H7 (cell line): ENCODE measurements at regions not wholly inside any gene's neighbourhood (a gene's known extent, or its start where the extent isn't known, plus 50 kb on each side); places are given as distances from the start of the nearest gene placed in this dataset.

Experiments used
- DNase-seq: peaks from one replicate; pipeline ENCODE4 v3.0.0; 2012
- H3K27me3 ChIP-seq: 2 replicates; pipeline ENCODE4 v1.6.0; 2011; ENCODE audit warnings: mild to moderate bottlenecking, low read length; ENCODE audit not compliant: control insufficient read depth, insufficient read depth
- H3K36me3 ChIP-seq: replicated peaks from 2 replicates; pipeline ENCODE4 v1.5.1; 2011; ENCODE audit warnings: low read length; ENCODE audit not compliant: control insufficient read depth, insufficient read depth
- H3K4me3 ChIP-seq: 2 replicates; pipeline ENCODE4 v1.5.1; 2011; ENCODE audit warnings: low read depth, mild to moderate bottlenecking, control low read depth, low read length, moderate library complexity; ENCODE audit not compliant: insufficient read depth

DNA sequence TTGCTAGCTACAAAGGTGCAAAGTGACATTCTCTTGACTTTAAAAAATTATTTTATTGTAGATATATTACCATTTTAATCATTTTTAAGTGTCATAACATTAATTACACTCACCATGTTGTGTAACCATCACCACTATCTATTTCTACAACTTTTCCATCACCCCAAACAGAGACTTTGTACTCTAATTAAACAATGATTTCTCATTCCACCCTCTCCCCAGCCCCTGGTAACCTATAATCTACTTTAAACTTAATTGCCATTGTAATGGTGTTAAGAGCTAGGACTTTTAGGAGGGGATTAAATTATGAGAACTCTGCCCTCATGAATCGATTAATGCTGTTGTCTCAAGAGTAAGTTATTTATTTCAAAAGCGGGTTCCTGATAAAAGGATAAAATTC lies 352.9 kb upstream of the SEL1L start:
- H3K27me3 ChIP-seq: no peaks in the 10 kb centered on the region
- H3K36me3 ChIP-seq: no peaks in the 10 kb centered on the region
- no peak for DNase-seq
- H3K4me3 ChIP-seq: no peak overlapping the region

DNA sequence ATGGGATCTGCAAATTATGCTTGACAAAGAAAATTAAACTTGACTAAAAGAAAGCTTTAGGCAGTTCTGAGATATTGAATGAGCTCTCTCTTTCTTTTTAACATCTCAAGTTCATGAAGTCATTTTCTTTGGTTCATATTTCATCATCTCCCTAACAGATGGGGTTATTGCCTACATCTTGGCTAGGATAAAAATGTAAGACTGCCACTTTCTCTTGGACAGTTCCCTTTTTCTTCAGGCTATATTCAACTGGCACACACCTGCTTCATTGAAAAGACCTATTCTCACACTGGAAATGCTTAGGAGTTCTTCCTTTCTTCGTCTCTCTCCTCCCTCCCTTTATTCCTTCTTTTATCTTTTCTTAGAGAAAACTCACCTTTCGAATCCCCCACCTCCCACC lies 355.9 kb upstream of the SEL1L start:
- H3K27me3 ChIP-seq: no peaks in the 10 kb centered on the region
- no peaks in the 10 kb centered on the region for H3K36me3 ChIP-seq
- DNase-seq: no peak

GRCh38 chr14:81890020-81890419 lies 356.4 kb upstream of the SEL1L start:
- H3K4me3 ChIP-seq: no peak overlapping the region
- DNase-seq: no peak
- no peaks in the 10 kb centered on the region for H3K36me3 ChIP-seq
- no peaks in the 10 kb centered on the region for H3K27me3 ChIP-seq

More for the DNA sequence above, 355.9 kb upstream of the SEL1L start:
- no peak overlapping the region for H3K4me3 ChIP-seq

- H3K36me3 ChIP-seq: no peaks in the 10 kb centered on the region
- no peak for DNase-seq
- H3K27me3 ChIP-seq: no peaks in the 10 kb centered on the region
- H3K4me3 ChIP-seq: no peak overlapping the region
These were observed 369.8 kb upstream of the SEL1L start for GRCh38 chr14:81903477-81903876.

DNA sequence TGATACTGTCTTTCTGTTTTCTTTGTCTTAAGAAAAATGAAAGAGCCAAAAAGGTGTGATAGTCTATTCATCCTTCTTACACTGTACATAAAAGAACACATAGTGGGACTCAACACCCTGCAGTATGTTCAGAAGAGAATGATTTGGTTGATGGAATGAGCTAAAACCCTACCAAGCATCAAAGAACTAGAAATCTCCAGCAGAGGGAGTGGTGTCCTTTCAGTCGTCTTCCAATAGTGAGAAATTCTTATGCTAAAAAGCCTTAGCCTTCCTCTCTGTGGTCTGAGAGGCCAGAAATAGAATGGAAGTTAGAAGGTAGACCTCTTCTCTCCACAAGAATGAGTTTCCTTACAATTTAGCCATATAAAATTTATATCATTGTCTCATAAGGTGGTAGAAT lies 393.4 kb upstream of the SEL1L start:
- DNase-seq: peak; percentile 20
- no peaks in the 10 kb centered on the region for H3K36me3 ChIP-seq
- H3K27me3 ChIP-seq: no peaks in the 10 kb centered on the region
- no peak overlapping the region for H3K4me3 ChIP-seq

DNA sequence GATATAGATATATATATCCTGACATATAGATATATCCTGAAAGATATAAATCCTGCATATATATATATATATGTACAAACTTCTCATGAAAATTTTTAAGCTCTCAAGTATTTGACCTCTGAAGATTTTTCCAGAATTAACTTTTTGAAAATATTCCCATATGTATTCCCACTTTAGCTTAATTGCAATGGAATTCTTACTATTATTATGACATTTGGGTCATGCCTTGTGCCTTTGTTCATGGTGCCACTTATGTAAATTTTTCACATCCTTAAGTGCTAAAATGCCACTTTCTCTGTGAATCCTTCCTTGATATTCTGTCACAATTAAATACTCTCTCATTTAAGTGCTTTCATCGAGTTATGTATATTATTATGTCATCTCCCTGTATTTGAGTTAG lies 398.2 kb upstream of the SEL1L start:
- DNase-seq: no peak
- no peaks in the 10 kb centered on the region for H3K27me3 ChIP-seq
- H3K4me3 ChIP-seq: no peak overlapping the region
- no peaks in the 10 kb centered on the region for H3K36me3 ChIP-seq

DNA sequence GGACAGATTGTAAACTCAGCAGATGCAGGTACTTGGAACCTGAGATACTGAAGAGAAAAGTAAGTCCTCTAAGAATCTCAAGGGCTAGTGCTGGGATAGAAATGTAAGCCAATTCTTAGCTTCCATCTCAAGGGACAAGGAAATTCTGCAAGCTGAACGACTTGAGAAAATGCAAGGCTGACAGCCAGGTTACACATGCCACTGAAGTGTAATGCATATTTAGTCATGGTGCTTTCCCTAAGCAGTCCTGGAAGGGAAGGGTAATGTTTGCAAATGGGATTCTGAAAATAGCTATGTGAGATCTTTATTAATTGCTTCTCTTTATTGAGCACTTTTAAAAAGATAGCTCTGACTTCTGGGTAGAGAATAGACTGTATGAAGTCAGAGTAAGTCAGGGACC lies 402.7 kb upstream of the SEL1L start:
- no peaks in the 10 kb centered on the region for H3K27me3 ChIP-seq
- no peak overlapping the region for H3K4me3 ChIP-seq
- DNase-seq: no peak
- no peaks in the 10 kb centered on the region for H3K36me3 ChIP-seq

DNA sequence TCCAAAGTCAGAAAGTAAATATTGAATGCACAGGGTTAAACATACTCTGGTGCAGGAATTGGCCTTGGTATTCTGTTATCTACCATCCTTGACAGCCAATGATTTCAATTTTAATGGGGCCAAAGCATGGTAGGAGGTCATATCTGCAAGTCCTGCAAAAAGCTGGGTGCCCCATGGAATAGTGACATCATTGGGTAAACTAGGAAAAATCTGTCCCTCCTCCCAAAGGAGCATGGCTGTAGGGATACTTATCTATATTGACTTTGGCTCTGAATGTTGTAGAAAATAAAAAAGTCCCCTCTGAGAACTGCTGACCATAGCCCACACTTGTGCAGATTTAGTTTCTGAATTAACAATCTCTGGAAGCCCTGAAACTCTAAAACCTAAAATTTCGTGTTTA lies 403.2 kb upstream of the SEL1L start:
- no peaks in the 10 kb centered on the region for H3K36me3 ChIP-seq
- no peaks in the 10 kb centered on the region for H3K27me3 ChIP-seq
- no peak overlapping the region for H3K4me3 ChIP-seq
- no peak for DNase-seq

DNA sequence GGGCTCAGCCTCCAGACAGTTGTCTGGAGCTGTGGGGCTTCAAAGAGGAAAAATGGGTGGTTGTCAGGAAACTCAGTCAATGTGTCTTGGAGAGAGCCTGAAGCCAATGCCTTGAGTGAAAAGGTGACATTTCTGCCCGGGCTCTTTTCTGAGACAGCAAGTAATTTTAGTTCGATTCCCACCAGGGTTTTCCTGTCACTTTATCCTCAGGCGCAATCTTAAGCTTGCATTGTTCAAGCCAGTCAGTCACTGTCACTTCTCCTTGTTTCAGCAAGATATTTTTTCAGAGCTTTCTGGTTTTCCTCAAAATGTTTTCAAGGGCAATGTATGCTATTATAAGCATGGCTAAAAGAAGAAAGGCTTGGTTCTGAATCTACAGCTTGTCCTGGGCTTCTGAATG lies 404.7 kb upstream of the SEL1L start:
- no peaks in the 10 kb centered on the region for H3K27me3 ChIP-seq
- no peaks in the 10 kb centered on the region for H3K36me3 ChIP-seq
- no peak overlapping the region for H3K4me3 ChIP-seq
- DNase-seq: no peak

DNA sequence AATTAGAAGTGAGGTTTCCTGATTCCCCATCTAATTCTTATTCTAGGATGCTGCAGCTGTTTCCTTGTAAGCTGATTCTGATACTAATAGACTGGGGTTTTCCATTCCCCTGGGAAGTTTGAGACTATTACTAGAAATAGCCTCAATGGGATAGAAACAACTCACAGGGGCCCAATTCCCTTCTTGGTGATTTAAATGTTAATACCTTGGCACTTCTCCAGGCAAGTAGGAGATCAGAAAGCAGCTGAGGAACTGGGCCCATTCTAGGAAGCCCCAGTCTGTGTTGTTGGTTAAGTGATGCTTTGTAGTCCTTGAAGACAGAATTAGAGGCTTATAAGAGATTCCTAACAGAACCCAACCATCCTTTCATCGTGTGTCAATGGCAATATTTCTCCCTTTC lies 407.0 kb upstream of the SEL1L start:
- DNase-seq: no peak
- Histone ChIP-seq H3K27me3 (no peaks in the 10 kb centered on the region), H3K36me3 (no peaks in the 10 kb centered on the region), H3K4me3 (no peak overlapping the region)

- no peaks in the 10 kb centered on the region for H3K36me3 ChIP-seq
- H3K27me3 ChIP-seq: no peaks in the 10 kb centered on the region
- no peak for DNase-seq
- H3K4me3 ChIP-seq: no peak overlapping the region
These were observed 408.4 kb upstream of the SEL1L start for GRCh38 chr14:81942071-81942470.

DNA sequence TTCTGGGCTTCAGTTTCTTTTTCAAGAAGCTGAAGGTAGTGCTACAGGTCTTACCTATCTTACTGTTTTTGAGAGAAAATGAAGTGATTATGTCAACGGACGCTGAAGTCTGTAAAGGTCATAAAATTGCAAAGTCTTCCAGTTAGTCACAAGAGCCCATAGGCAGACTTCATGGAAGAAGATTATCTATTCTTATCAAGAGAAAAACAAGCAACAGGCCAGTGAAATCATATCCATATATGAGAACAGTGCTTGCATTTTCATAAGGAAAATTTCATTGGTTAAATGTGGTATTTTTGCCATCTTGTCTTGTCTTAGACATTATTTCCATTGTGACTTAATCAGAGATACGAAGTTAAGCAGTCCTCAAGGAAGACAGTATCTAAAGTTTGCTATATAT lies 412.7 kb upstream of the SEL1L start:
- no peak for DNase-seq

GRCh38 chr14:81946834-81947798 lies 413.5 kb upstream of the SEL1L start:
- Histone ChIP-seq H3K27me3 (no peaks in the 10 kb centered on the region), H3K36me3 (no peaks in the 10 kb centered on the region), H3K4me3 (no peak overlapping the region)
- no peak for DNase-seq

More for the DNA sequence above, 412.7 kb upstream of the SEL1L start:
- no peaks in the 10 kb centered on the region for H3K36me3 ChIP-seq
- H3K4me3 ChIP-seq: no peak overlapping the region
- H3K27me3 ChIP-seq: no peaks in the 10 kb centered on the region

DNA sequence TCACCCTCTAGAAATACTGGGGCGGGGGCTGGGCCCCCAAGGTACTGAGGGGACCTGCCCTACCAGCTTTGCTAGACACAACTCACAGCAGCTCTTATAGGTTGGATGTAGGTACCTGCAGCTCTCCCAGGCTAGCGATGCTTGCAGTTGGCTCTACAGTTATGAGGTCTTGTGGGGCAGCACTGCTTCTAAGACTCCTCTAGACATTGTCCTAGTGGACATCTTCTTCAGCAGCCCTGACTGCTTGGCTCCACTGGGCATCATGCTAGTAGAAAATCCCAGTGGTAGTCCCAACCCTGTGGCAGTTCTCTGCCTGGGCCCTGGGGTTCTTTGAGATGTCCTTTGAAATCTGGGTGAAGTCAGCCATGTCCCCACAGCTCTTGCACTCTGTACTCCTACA lies 419.3 kb upstream of the SEL1L start:
- no peaks in the 10 kb centered on the region for H3K27me3 ChIP-seq
- no peaks in the 10 kb centered on the region for H3K36me3 ChIP-seq
- DNase-seq: no peak
- H3K4me3 ChIP-seq: no peak overlapping the region

DNA sequence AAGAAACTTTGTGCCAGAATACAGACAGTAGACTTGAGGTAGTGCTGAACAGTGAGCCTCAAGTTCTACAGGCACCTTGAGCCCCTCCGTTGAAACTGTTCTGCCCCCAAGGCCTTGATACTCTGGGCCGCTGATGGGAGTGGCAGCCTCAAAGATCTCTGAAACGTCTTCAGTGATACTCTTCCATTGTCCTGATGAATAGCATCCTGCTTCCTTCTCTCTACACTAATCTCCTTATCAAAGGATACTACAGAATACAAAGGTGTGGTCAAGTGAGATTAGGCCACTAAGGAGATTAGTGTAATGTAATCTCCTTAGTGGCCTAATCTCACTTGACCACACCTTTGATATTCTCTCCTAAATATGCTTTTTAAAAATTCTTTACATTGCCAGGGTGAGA lies 419.8 kb upstream of the SEL1L start:
- DNase-seq: no peak

More for the DNA sequence above, 419.8 kb upstream of the SEL1L start:
- H3K4me3 ChIP-seq: no peak overlapping the region
- H3K27me3 ChIP-seq: no peaks in the 10 kb centered on the region
- H3K36me3 ChIP-seq: no peaks in the 10 kb centered on the region
